Neural cell (in vitro differentiated cells): ENCODE measurements at regions not wholly inside any gene's neighbourhood (a gene's known extent, or its start where the extent isn't known, plus 50 kb on each side); places are given as distances from the start of the nearest gene placed in this dataset.

ENCODE experiments used
- H2AFZ ChIP-seq: fragments of 200-600, 300-800 bp; sonication (generic), shearing (Covaris generic); 2 replicates; pipeline ENCODE4 v1.6.0; 2014; ENCODE audit warnings: low read depth, mild to moderate bottlenecking, antibody characterized with exemption, low read length, moderate library complexity
- H3F3A ChIP-seq: fragments of 200-600 bp; shearing (Covaris generic); 2 replicates; pipeline ENCODE4 v1.6.1; 2016; ENCODE audit warnings: mild to moderate bottlenecking, moderate library complexity, mixed read lengths, antibody characterized with exemption, low read length; ENCODE audit not compliant: insufficient read depth, poor library complexity, severe bottlenecking
- H3K27ac ChIP-seq: fragments of 200-600, 300-800 bp; sonication (generic), shearing (Covaris generic); 2 replicates; pipeline ENCODE4 v1.5.1; 2014; ENCODE audit warnings: mild to moderate bottlenecking, low read length, moderate library complexity
- H3K27me3 ChIP-seq: fragments of 300-800, 200-600 bp; sonication (generic), shearing (Covaris generic); 2 replicates; pipeline ENCODE4 v1.6.0; 2014; ENCODE audit warnings: mild to moderate bottlenecking, low read depth, low read length, moderate library complexity; ENCODE audit not compliant: insufficient read depth
- H3K36me3 ChIP-seq: fragments of 300-800, 200-600 bp; sonication (generic), shearing (Covaris generic); 2 replicates; pipeline ENCODE4 v1.5.1; 2014; ENCODE audit warnings: mild to moderate bottlenecking, antibody characterized with exemption, low read length, moderate library complexity; ENCODE audit not compliant: insufficient read depth
- H3K4me2 ChIP-seq: fragments of 300-800, 200-600 bp; sonication (generic), shearing (Covaris generic); 2 replicates; pipeline ENCODE4 v1.6.0; 2014; ENCODE audit warnings: mild to moderate bottlenecking, low read length
- H3K4me3 ChIP-seq: fragments of 300-800, 200-600 bp; sonication (generic), shearing (Covaris generic); 2 replicates; pipeline ENCODE4 v1.5.1; 2014; ENCODE audit warnings: mild to moderate bottlenecking, low read length, moderate library complexity
- H3K79me2 ChIP-seq: fragments of 200-600 bp; shearing (Covaris generic); replicated peaks from 2 replicates; pipeline ENCODE4 v1.6.0; 2014; ENCODE audit warnings: mild to moderate bottlenecking, low read length, moderate library complexity; ENCODE audit not compliant: insufficient read depth
- H3K9ac ChIP-seq: fragments of 300-800, 200-600 bp; sonication (generic), shearing (Covaris generic); 2 replicates; pipeline ENCODE4 v1.6.1; 2016; ENCODE audit warnings: mild to moderate bottlenecking, low read length, mixed read lengths
- H3K9me2 ChIP-seq: fragments of 200-600 bp; shearing (Covaris generic); 2 replicates; pipeline ENCODE4 v1.6.1; 2016; ENCODE audit warnings: mild to moderate bottlenecking, low read length, mixed read lengths; ENCODE audit not compliant: insufficient read depth
- H3K9me3 ChIP-seq: fragments of 200-600, 300-800 bp; sonication (generic), shearing (Covaris generic); 2 replicates; pipeline ENCODE4 v1.6.1; 2016; ENCODE audit warnings: mild to moderate bottlenecking, mixed run types, low read length, moderate library complexity, mixed read lengths
- H4K20me1 ChIP-seq: fragments of 200-600 bp; shearing (Covaris generic); 2 replicates; pipeline ENCODE4 v1.6.1; 2016; ENCODE audit warnings: mild to moderate bottlenecking, mixed run types; ENCODE audit not compliant: insufficient read depth
- EP300 ChIP-seq: fragments of 450-650 bp; conservative IDR thresholded peaks from 2 replicates; pipeline ENCODE4 v1.6.1; 2014; ENCODE audit warnings: antibody characterized with exemption, mild to moderate bottlenecking, moderate library complexity; ENCODE audit not compliant: poor library complexity, severe bottlenecking
- EZH2 ChIP-seq: fragments of 200-600, 300-800 bp; shearing (Covaris generic), sonication (generic); IDR thresholded peaks from 2 replicates; pipeline ENCODE4 v1.6.1; 2014; ENCODE audit warnings: antibody characterized with exemption, low read length, borderline replicate concordance, mild to moderate bottlenecking; ENCODE audit not compliant: insufficient read depth, poor library complexity, severe bottlenecking
- MXI1 ChIP-seq: fragments of 450-650 bp; conservative IDR thresholded peaks from 2 replicates; pipeline ENCODE4 v1.6.1; 2014; ENCODE audit warnings: antibody characterized with exemption, mild to moderate bottlenecking; ENCODE audit not compliant: poor library complexity, severe bottlenecking
- POLR2AphosphoS5 ChIP-seq: IDR thresholded peaks from 2 replicates; pipeline ENCODE4 v1.6.1; 2012
- RAD21 ChIP-seq: fragments of 450-650 bp; conservative IDR thresholded peaks from 2 replicates; pipeline ENCODE4 v1.6.1; 2014; ENCODE audit warnings: antibody characterized with exemption, mild to moderate bottlenecking, moderate library complexity
- SMC3 ChIP-seq: fragments of 450-650 bp; conservative IDR thresholded peaks from 2 replicates; pipeline ENCODE4 v1.6.1; 2014; ENCODE audit warnings: antibody characterized with exemption, mild to moderate bottlenecking, moderate library complexity; ENCODE audit not compliant: poor library complexity
- TAF1 ChIP-seq: IDR thresholded peaks from 2 replicates; pipeline ENCODE4 v1.6.1; 2012; ENCODE audit warnings: low read depth
- TF ChIP-seq, protein P1 (sequence below): IDR thresholded peaks from 2 replicates; pipeline ENCODE4 v1.6.1; 2012; ENCODE audit warnings: borderline replicate concordance
- TF ChIP-seq, protein P2 (sequence below): fragments of 450-650 bp; IDR thresholded peaks from 2 replicates; pipeline ENCODE4 v1.5.1; 2014; ENCODE audit warnings: antibody characterized with exemption, mild to moderate bottlenecking, moderate library complexity; ENCODE audit not compliant: poor library complexity, severe bottlenecking

DNA sequence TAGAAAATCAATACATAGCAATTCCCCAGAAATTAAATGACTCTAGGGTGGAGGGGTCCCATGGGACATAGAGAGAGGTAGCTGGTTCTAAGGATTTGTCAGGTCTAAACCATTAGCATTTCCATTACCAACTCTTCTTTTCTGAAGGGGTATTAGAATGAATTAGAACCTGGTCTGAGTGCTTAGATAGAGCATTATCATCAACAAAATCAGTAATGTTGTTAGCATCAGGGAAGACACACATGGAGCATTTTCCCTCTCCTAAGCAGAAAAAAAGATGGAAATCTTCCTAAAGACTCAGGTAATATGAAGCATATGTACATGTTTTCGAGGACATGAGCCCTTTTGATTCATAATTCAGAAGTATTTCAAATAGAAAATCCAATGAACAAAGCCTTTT, 984.4 kb upstream of the NCAM2 start:
- no peak overlapping the region for H3K9ac ChIP-seq
- no peaks in the 10 kb centered on the region for H3F3A ChIP-seq
- no peaks in the 10 kb centered on the region for H3K79me2 ChIP-seq
- no peak overlapping the region for H2AFZ ChIP-seq
- H3K4me3 ChIP-seq: no peak overlapping the region
- no peaks in the 10 kb centered on the region for H3K9me3 ChIP-seq
- TF ChIP-seq, protein P1, sequence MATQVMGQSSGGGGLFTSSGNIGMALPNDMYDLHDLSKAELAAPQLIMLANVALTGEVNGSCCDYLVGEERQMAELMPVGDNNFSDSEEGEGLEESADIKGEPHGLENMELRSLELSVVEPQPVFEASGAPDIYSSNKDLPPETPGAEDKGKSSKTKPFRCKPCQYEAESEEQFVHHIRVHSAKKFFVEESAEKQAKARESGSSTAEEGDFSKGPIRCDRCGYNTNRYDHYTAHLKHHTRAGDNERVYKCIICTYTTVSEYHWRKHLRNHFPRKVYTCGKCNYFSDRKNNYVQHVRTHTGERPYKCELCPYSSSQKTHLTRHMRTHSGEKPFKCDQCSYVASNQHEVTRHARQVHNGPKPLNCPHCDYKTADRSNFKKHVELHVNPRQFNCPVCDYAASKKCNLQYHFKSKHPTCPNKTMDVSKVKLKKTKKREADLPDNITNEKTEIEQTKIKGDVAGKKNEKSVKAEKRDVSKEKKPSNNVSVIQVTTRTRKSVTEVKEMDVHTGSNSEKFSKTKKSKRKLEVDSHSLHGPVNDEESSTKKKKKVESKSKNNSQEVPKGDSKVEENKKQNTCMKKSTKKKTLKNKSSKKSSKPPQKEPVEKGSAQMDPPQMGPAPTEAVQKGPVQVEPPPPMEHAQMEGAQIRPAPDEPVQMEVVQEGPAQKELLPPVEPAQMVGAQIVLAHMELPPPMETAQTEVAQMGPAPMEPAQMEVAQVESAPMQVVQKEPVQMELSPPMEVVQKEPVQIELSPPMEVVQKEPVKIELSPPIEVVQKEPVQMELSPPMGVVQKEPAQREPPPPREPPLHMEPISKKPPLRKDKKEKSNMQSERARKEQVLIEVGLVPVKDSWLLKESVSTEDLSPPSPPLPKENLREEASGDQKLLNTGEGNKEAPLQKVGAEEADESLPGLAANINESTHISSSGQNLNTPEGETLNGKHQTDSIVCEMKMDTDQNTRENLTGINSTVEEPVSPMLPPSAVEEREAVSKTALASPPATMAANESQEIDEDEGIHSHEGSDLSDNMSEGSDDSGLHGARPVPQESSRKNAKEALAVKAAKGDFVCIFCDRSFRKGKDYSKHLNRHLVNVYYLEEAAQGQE: no peak
- TF ChIP-seq EZH2 (no peak), POLR2AphosphoS5 (no peak), SMC3 (no peak), MXI1 (no peak), RAD21 (no peak), TAF1 (no peak), EP300 (no peak)
- TF ChIP-seq, protein P2, sequence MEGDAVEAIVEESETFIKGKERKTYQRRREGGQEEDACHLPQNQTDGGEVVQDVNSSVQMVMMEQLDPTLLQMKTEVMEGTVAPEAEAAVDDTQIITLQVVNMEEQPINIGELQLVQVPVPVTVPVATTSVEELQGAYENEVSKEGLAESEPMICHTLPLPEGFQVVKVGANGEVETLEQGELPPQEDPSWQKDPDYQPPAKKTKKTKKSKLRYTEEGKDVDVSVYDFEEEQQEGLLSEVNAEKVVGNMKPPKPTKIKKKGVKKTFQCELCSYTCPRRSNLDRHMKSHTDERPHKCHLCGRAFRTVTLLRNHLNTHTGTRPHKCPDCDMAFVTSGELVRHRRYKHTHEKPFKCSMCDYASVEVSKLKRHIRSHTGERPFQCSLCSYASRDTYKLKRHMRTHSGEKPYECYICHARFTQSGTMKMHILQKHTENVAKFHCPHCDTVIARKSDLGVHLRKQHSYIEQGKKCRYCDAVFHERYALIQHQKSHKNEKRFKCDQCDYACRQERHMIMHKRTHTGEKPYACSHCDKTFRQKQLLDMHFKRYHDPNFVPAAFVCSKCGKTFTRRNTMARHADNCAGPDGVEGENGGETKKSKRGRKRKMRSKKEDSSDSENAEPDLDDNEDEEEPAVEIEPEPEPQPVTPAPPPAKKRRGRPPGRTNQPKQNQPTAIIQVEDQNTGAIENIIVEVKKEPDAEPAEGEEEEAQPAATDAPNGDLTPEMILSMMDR: no peak
- H4K20me1 ChIP-seq: no peaks in the 10 kb centered on the region
- no peak overlapping the region for H3K27ac ChIP-seq
- no peak overlapping the region for H3K4me2 ChIP-seq
- no peaks in the 10 kb centered on the region for H3K27me3 ChIP-seq
- H3K36me3 ChIP-seq: no peaks in the 10 kb centered on the region
- H3K9me2 ChIP-seq: no peaks in the 10 kb centered on the region

DNA sequence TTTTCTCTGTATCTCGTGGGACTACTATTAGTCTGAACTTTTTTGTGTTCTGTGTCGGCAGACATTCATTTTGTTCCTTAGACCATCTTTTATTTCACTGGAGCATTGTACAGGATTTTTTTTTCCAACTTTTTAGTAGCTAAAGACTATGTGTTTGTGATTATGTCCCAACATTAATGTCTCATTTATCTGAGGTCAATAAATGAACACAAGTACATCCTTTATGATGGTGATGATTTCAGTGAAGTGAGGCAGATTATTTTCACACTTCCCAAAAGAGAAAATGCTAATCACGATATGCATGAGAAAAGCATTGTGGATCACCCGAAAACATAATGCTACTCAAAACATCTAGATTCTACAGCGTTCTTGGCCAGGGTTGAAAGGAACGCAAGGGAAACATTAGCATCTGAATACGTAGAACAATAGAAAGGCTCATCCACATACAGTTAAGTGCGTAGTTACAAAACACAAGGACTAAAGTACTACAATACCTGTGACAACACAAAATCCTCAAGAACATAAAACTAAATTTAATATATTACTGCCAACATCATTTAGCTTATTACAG, 981.7 kb upstream of the NCAM2 start:
- H3K36me3 ChIP-seq: no peaks in the 10 kb centered on the region
- TF ChIP-seq TAF1 (no peak), EP300 (no peak), EZH2 (no peak), RAD21 (no peak), SMC3 (no peak), MXI1 (no peak), POLR2AphosphoS5 (no peak)
- TF ChIP-seq, protein P2: no peak
- TF ChIP-seq, protein P1: no peak
- no peak overlapping the region for H3K4me3 ChIP-seq
- H3K9me3 ChIP-seq: no peaks in the 10 kb centered on the region
- H3K9ac ChIP-seq: no peak overlapping the region
- no peaks in the 10 kb centered on the region for H3K79me2 ChIP-seq
- no peaks in the 10 kb centered on the region for H3K27me3 ChIP-seq
- H3F3A ChIP-seq: no peaks in the 10 kb centered on the region
- no peak overlapping the region for H2AFZ ChIP-seq
- H3K9me2 ChIP-seq: no peaks in the 10 kb centered on the region
- no peaks in the 10 kb centered on the region for H4K20me1 ChIP-seq
- no peak overlapping the region for H3K4me2 ChIP-seq
- H3K27ac ChIP-seq: no peak overlapping the region
